NCI-H748 treated with DMSO at 0.1 percent for 48 hours (cell line): ENCODE measurements at regions not wholly inside any gene's neighbourhood (a gene's known extent, or its start where the extent isn't known, plus 50 kb on each side); places are given as distances from the start of the nearest gene placed in this dataset.

ENCODE experiments used
- DNase-seq: peaks from one replicate; lab custom pipeline; 2025; lab: John Stamatoyannopoulos, UW

- DNase-seq: no peak
These were observed 117.5 kb downstream of the EDEM1 start for GRCh38 chr3:5304789-5305683.

DNA sequence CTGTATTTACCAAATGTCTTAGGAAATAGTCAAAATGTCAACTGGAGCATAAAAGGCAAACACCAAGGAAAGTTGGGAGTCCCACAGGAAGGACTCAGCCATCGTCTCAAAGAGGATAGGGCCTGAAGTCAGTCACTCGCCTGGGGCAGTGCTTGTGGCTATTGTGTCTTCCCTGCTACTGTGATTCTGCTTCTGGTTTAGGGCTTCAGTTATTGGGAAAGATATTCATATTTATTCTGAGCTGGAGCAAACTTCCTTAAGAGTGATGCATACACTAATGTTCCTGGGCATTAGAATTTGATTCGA, 118.1 kb downstream of the EDEM1 start:
- no peak for DNase-seq

DNA sequence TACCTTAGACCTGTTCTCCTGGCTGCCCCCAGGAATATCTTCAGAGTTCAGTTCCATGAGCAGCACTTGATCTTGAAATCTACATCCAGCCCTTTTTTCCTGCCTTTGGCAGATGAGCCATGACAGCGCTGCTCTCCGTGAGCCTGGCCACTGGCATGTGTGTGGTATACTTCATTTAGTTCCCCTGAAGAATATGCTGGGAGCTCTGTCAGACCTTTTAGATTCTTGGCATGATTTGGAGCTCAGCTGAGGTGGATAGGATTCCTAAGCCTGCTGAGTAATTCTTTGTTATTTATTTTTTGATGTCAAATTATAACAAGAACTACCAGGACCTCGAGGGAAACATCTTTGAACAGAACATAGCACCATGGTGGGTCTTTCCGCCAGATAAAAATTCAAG, 121.7 kb downstream of the EDEM1 start:
- no peak for DNase-seq

- DNase-seq: no peak
These were observed 122.1 kb downstream of the EDEM1 start for GRCh38 chr3:5309602-5310001.

- DNase-seq: no peak
These were observed 123.0 kb downstream of the EDEM1 start for GRCh38 chr3:5310509-5310908.

- DNase-seq: no peak
These were observed 124.8 kb downstream of the EDEM1 start for GRCh38 chr3:5312290-5312689.

DNA sequence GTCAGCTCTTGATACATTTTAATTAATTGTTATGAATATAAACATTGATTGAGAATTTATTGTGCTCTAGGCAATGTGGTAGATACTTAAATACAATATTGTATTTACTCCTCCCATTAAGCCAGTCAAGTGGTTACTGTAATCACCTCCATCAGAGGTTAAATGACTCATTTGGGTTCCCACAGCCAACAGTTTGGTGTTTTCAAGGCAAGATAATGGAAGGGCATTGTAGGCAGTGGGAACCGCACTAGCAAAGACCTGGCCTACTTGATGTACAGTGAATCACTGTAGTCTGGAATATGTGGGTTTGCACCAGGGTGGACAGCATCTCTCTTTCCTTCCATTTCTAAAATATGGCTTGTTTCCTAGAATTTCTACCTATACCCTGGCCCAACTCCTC, 127.4 kb downstream of the EDEM1 start:
- no peak for DNase-seq

GRCh38 chr3:5317557-5317956, 130.1 kb downstream of the EDEM1 start:
- DNase-seq: no peak

DNA sequence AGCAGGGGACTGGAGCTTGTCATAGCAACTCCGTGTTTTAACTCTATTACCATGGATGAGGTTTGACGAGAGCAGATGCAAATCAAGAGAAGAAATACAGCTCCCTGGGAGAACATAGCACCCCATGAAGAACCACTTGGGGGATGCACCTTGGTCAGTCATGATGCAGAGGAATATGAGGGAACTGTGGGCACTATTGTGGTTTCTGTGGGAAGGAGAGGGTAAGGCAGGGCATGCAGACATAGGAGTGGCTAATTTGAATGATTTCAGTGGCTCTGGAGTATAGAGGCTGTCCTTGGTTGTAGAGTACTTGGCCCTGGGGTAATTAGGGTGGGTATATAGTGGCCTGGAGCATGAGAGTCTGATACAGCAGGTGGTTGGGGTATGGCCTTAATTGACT, 131.9 kb downstream of the EDEM1 start:
- no peak for DNase-seq

- no peak for DNase-seq
These were observed 134.3 kb downstream of the EDEM1 start for GRCh38 chr3:5321666-5322340.

GRCh38 chr3:5324780-5325179, 137.3 kb downstream of the EDEM1 start:
- no peak for DNase-seq

DNA sequence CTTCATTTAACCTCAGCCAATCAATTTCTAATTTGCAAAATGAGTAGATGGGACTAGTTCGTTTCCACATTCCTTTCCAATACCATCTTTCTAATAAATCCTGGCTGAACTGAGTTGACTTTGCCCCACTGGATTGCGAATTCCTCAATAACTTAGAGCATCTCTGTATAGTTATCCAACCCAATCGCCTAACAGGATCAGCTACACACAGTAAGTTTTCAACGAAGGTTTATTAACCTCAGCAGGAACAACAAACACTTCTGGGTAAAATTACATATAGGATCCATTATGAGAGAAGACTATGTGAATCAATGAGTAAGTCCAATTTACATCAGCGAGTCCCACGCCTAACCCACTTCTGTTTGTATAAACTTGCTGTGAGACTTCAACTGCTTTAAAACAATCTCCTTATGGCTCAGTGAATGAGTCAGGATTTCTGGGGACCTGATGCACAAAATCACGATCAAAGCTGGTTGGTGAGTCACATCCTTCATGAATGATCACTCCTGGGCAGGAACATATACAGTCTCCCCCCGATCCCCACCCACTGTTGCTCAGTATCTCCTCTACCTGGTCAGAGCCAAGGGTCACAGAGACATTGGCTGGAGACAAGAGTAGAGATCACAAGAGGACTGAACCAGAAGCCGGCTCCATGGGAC, 142.8 kb downstream of the EDEM1 start:
- DNase-seq: no peak

- DNase-seq: no peak
These were observed 144.2 kb downstream of the EDEM1 start for GRCh38 chr3:5331567-5332269.

- DNase-seq: no peak
These were observed 144.9 kb downstream of the EDEM1 start for GRCh38 chr3:5332270-5332956.

- DNase-seq: no peak
These were observed 152.5 kb downstream of the EDEM1 start for GRCh38 chr3:5339967-5340535.

DNA sequence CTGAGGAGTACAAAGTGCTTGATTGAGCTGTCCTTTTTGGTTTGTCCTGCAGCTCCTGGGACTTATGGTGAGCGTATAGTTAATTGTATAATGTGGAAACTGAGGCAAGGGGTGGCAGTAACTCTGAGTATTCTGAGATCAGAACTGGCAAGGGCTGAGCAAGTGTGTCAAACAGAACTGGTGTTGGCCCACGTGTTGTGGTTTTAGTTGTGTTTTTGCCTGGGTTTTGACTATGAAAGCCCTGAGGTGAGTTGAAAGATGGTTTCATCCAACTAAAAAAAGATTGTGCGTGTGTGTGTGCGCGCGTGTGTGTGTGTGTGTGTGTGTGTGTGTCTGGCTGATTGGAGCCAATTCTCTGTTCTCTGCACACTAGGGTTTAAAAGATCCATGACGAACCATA, 154.1 kb downstream of the EDEM1 start:
- DNase-seq: no peak

DNA sequence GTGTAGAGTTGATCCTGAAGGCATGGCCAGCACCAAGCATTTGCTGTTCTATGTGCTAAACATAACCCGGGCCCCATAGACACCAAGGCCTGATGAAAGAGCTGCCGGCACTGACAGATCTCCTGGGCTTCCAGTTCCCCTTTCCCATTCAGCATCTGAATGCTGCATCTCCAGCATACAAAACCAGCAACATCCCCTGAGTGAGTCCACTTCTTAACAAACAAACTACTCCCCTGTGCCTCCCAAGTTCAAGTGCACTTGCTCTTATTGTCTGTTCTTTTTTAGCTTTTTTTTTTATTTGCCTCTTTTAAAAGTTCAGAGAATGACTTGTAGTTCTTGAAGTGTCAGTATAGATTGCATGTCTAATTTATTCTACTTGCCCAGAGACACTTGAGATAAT, 156.0 kb downstream of the EDEM1 start:
- DNase-seq: no peak

- no peak for DNase-seq
These were observed 157.2 kb downstream of the EDEM1 start for GRCh38 chr3:5344707-5345106.

- peak; percentile 14 for DNase-seq
These were observed 160.0 kb downstream of the EDEM1 start for GRCh38 chr3:5347486-5347885.

DNA sequence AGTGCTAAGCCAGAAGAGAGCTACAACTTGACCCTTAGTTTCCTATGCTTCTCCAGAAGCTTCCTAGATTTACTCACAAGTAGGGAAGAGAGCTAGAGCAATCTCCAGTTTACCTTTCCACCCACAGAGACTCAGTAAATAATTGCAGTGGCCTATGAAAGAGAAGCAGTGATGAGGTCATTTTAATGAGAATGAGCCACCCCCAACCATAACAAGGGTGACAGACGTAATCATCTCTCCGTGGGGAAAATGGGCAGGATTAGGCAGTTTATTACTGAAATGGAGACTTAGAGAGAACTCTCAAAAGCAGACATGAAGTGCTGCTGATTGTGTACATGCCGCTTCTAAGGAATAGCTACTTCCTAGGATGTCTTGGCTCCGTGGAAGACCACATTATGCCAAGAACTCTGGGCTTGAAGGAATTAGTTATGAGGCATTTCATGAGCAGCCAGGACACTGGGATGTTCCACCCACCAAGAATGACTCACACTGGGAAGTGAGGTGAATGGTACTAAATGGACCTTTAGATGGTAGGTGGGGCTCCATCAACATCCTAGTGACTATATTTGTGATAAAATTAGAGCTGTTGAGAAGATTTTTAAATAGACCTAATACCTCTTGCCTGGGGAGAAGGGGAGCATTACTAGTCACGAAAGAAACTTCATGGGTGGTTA, 160.9 kb downstream of the EDEM1 start:
- DNase-seq: no peak

GRCh38 chr3:5349343-5349742, 161.8 kb downstream of the EDEM1 start:
- no peak for DNase-seq
